GM23248 (cell line): ENCODE measurements at regions not wholly inside any gene's neighbourhood (a gene's known extent, or its start where the extent isn't known, plus 50 kb on each side); places are given as distances from the start of the nearest gene placed in this dataset.

ENCODE experiments used
- EZH2 ChIP-seq: fragments of 200-600 bp; sonication (generic); IDR thresholded peaks from 2 replicates; pipeline ENCODE4 v1.6.1; 2018; ENCODE audit warnings: antibody characterized with exemption, mild to moderate bottlenecking; ENCODE audit not compliant: insufficient read depth, poor library complexity, severe bottlenecking
- EZH2phosphoT487 ChIP-seq: fragments of 200-600 bp; sonication (generic); IDR thresholded peaks from 2 replicates; pipeline ENCODE4 v1.6.1; 2018; ENCODE audit warnings: antibody characterized with exemption, moderate library complexity, mild to moderate bottlenecking, low read depth; ENCODE audit not compliant: insufficient read depth

- TF ChIP-seq EZH2 (no peak), EZH2phosphoT487 (no peak)
These were observed 1063.4 kb upstream of the GHITM start for GRCh38 chr10:83075815-83076355.
